ENCODE measurements at regions not wholly inside any gene's neighbourhood (a gene's known extent, or its start where the extent isn't known, plus 50 kb on each side); places are given as distances from the start of the nearest gene placed in this dataset.
A peak's percentile ranks its signal among the peaks of the same experiment; 100 is the strongest.

DNA sequence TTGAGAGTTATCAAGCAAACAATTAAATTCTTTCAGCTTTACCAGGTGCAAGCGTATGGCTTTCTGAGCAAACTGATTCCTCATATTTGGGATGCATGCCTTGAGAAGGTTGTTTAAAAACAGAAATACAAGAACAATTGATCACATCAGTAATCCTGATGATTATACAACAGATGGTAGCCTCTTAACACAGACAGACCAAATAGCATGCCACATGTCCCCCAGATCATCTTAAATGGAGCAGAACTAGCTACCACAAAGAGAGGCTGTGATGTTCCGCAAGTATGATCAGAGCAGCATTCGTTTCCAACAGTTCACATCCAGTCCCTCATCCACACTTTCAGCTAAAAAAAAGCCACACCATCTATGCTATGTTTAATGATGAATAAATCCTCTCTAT is 246.2 kb upstream of the NRSN1 start:
- H3K27me3 ChIP-seq, result peaks cover 0 to 4% (median 0%) of the 10 kb centered on the region in 7 donors
- H3K4me3 ChIP-seq, result no peak overlapping the region
- no peak for DNase-seq
- no peaks in the 10 kb centered on the region for H3K9me3 ChIP-seq
- WGBS, 2 donors, result 82 to 86% methylated on average over 3 of the region's 3 CpGs
- H3K27ac ChIP-seq, result no peak overlapping the region
- ATAC-seq, result no peak
- no peaks in the 10 kb centered on the region for H3K36me3 ChIP-seq
- intact Hi-C loops (cut with DNase I), result no loop called here
- H3K4me1 ChIP-seq, result no peaks in the 10 kb centered on the region
- TF ChIP-seq, protein P1, sequence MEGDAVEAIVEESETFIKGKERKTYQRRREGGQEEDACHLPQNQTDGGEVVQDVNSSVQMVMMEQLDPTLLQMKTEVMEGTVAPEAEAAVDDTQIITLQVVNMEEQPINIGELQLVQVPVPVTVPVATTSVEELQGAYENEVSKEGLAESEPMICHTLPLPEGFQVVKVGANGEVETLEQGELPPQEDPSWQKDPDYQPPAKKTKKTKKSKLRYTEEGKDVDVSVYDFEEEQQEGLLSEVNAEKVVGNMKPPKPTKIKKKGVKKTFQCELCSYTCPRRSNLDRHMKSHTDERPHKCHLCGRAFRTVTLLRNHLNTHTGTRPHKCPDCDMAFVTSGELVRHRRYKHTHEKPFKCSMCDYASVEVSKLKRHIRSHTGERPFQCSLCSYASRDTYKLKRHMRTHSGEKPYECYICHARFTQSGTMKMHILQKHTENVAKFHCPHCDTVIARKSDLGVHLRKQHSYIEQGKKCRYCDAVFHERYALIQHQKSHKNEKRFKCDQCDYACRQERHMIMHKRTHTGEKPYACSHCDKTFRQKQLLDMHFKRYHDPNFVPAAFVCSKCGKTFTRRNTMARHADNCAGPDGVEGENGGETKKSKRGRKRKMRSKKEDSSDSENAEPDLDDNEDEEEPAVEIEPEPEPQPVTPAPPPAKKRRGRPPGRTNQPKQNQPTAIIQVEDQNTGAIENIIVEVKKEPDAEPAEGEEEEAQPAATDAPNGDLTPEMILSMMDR (IDR thresholded peaks at IDR 0.05), result no peak

DNA sequence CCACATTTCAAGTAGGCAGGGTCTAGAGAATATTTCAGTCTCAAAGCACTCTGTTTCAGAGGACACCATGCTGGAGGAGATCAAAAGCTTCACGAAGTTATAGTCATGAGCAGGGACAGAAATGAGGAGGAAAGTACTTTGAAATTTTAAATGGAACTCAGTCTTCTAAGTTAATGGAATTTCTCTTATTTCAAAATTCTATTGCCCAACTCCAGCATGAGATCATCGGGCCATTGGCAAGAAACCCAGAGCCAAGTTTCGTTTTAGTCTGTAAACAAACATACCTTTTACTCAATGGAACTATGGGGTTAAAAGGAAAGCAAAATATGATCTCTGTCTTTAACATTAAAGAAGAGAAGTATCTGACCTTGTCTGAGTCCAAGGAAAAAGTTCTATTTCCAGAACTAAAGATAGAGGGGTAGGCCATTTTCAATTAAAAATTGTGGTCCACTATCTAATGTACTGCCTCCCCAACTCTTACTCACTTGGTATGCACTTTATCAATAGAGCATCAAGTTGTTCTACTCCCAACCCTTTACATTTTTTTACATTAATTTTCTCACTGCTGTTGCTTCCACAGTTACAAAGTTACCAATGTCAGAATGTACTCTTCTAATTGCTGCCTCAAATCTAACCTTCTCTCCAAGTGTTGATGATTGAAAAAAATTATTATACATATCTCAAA is 235.3 kb upstream of the NRSN1 start:
- Histone ChIP-seq H3K27me3 (no peaks in the 10 kb centered on the region), H3K4me1 (no peaks in the 10 kb centered on the region), H3K9me3 (peaks cover 0 to 4% (median 0%) of the 10 kb centered on the region in 11 donors), H3K36me3 (no peaks in the 10 kb centered on the region), H3K27ac (no peak overlapping the region), H3K4me3 (no peak overlapping the region)
- no peak for ATAC-seq
- TF ChIP-seq, protein P1 (IDR thresholded peaks at IDR 0.05), result no peak
- WGBS, 2 donors, result 67 to 81% methylated on average over 3 of the region's 3 CpGs
- intact Hi-C loops (cut with DNase I), result no loop called here
- DNase-seq, result no peak

DNA sequence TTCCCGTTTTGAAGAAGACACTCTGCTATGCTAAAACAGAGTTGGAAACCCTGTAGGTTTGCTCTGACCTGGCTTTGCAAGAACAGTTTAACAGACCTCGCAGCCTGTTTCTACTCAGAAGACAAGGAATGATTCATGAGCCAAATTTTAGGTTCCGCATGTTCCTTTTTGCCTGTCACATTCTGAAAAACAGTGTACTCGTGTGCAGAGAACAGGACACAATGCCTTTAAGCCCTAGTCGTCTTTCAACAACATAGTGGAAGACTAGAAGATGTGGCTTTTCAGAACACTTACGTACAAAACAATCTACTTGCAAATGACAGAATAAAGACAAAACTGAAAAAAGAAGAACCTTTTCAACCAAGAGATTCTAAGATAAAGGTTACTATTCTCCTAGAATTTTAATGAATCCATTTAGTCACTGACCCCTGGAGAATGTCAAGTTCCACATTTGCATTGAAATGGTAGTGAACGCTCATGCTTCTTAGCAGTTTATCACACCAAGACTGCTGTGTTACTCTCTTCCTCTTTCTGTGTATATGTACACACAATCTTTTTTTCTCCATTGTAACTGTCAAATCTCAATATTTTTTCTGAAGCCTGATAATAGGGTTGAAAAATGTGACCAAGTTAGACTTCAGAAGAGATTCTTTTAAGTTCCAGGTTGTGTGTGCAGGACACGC is 220.7 kb upstream of the NRSN1 start:
- DNase-seq (no peak), ATAC-seq (peak in 1 of 8 donors; percentile 46)
- Histone ChIP-seq H3K27me3 (no peaks in the 10 kb centered on the region), H3K4me1 (no peaks in the 10 kb centered on the region), H3K4me3 (no peak overlapping the region), H3K27ac (no peak overlapping the region), H3K36me3 (no peaks in the 10 kb centered on the region), H3K9me3 (peaks cover 0 to 12% (median 0%) of the 10 kb centered on the region in 11 donors)
- 58 to 63% methylated on average over 8 of the region's 8 CpGs for WGBS, 2 donors
- intact Hi-C loops (cut with DNase I), result no loop called here
- TF ChIP-seq, protein P1 (IDR thresholded peaks at IDR 0.05), result no peak

DNA sequence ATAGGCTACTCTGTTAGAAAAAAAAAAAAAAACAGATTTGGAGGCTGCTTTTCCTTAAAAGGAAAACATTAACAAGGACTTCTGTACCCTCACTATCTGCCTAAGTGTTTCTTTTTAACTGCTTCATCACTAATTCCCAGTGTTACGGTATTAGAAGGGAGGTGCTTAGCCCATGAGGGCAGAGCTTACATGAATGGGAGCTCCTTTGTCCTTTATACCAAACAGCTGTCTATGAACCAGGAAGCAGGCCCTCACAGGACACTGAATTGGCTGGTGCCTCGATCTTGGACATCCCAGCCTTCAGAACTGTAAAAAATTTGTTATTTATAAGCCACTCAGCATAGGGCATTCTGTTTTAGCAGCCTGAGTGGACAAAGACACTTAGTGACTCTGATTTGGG is 215.6 kb upstream of the NRSN1 start:
- intact Hi-C loops (cut with DNase I), result no loop called here
- TF ChIP-seq, protein P1 (IDR thresholded peaks at IDR 0.05), result no peak
- Histone ChIP-seq H3K4me1 (no peaks in the 10 kb centered on the region), H3K27ac (no peak overlapping the region), H3K27me3 (no peaks in the 10 kb centered on the region), H3K4me3 (no peak overlapping the region), H3K36me3 (no peaks in the 10 kb centered on the region), H3K9me3 (peaks cover 0 to 12% (median 0%) of the 10 kb centered on the region in 11 donors)
- ATAC-seq (no peak), DNase-seq (no peak)
- WGBS, 2 donors, result 43 to 68% methylated on average over 2 of the region's 2 CpGs
